GM23338 (cell line): ENCODE measurements at regions not wholly inside any gene's neighbourhood (a gene's known extent, or its start where the extent isn't known, plus 50 kb on each side); places are given as distances from the start of the nearest gene placed in this dataset.

Experiments used
- ATAC-seq: fragments of 200-7000 bp; cut with Tn5 transposase; 3 replicates; pipeline ENCODE4 v1.9.1; 2020
- DNase-seq: peaks from one replicate; pipeline ENCODE4 v3.0.0-alpha.2; 2015; ENCODE audit warnings: low spot score
- H2AFZ ChIP-seq: fragments of 200-600 bp; sonication (generic); 2 replicates; pipeline ENCODE4 v1.8.0; 2016; ENCODE audit warnings: antibody characterized with exemption, mild to moderate bottlenecking, moderate library complexity
- H3F3A ChIP-seq: fragments of 200-600 bp; sonication (generic); replicated peaks from 2 replicates; pipeline ENCODE4 v1.8.0; 2017; ENCODE audit warnings: antibody characterized with exemption, mixed run types, low read depth
- H3K27ac ChIP-seq: fragments of 200-600 bp; sonication (generic); 2 replicates; pipeline ENCODE4 v1.6.1; 2016; ENCODE audit warnings: low read depth
- H3K27me3 ChIP-seq: fragments of 200-600 bp; sonication (generic); 2 replicates; pipeline ENCODE4 v1.8.0; 2016; ENCODE audit warnings: mild to moderate bottlenecking, mixed run types, moderate library complexity; ENCODE audit not compliant: insufficient read depth
- H3K36me3 ChIP-seq: fragments of 200-600 bp; sonication (generic); 2 replicates; pipeline ENCODE4 v1.8.0; 2016; ENCODE audit warnings: mild to moderate bottlenecking; ENCODE audit not compliant: insufficient read depth
- H3K4me1 ChIP-seq: fragments of 200-600 bp; sonication (generic); 2 replicates; pipeline ENCODE4 v1.8.0; 2016; ENCODE audit warnings: mild to moderate bottlenecking, moderate library complexity; ENCODE audit not compliant: insufficient read depth
- H3K4me2 ChIP-seq: fragments of 200-600 bp; sonication (generic); 2 replicates; pipeline ENCODE4 v1.7.1; 2017; ENCODE audit warnings: mixed run types
- H3K4me3 ChIP-seq: fragments of 200-600 bp; sonication (generic); 2 replicates; pipeline ENCODE4 v1.6.1; 2016; ENCODE audit warnings: mixed run types
- H3K79me2 ChIP-seq: fragments of 200-600 bp; sonication (generic); replicated peaks from 2 replicates; pipeline ENCODE4 v1.8.0; 2017; ENCODE audit warnings: mild to moderate bottlenecking; ENCODE audit not compliant: insufficient read depth
- H3K9me2 ChIP-seq: fragments of 200-600 bp; sonication (generic); 2 replicates; pipeline ENCODE4 v1.8.0; 2017; ENCODE audit not compliant: insufficient read depth
- H4K20me1 ChIP-seq: fragments of 200-600 bp; sonication (generic); replicated peaks from 2 replicates; pipeline ENCODE4 v1.8.0; 2017; ENCODE audit warnings: mild to moderate bottlenecking; ENCODE audit not compliant: insufficient read depth
- H3K27ac Mint-ChIP-seq: 2 replicates; pipeline ENCODE4 v1.8.0; 2020; ENCODE audit warnings: inconsistent platforms, mild to moderate bottlenecking, moderate library complexity, mixed read lengths
- H3K27me3 Mint-ChIP-seq: 3 replicates; pipeline ENCODE4 v1.8.0; 2022; ENCODE audit warnings: low read depth, mild to moderate bottlenecking, moderate library complexity, mixed read lengths, inconsistent platforms; ENCODE audit not compliant: insufficient read depth, poor library complexity
- H3K36me3 Mint-ChIP-seq: 3 replicates; pipeline ENCODE4 v1.8.0; 2021; ENCODE audit warnings: low read depth, mild to moderate bottlenecking, inconsistent platforms, moderate library complexity, mixed read lengths
- H3K4me1 Mint-ChIP-seq: 3 replicates; pipeline ENCODE4 v1.8.0; 2020; ENCODE audit warnings: mild to moderate bottlenecking, inconsistent platforms, mixed read lengths
- H3K4me3 Mint-ChIP-seq: 3 replicates; pipeline ENCODE4 v1.8.0; 2021; ENCODE audit warnings: moderate library complexity, mild to moderate bottlenecking, inconsistent platforms, mixed read lengths
- H3K9me3 Mint-ChIP-seq: 3 replicates; pipeline ENCODE4 v1.8.0; 2020; ENCODE audit warnings: moderate library complexity, mild to moderate bottlenecking, inconsistent platforms, mixed read lengths
- CREB1 ChIP-seq: fragments of 250-450 bp; sonication (Bioruptor Pico); IDR thresholded peaks from 2 replicates; pipeline ENCODE4 v1.5.0; 2020; ENCODE audit warnings: low read depth, mild to moderate bottlenecking, moderate library complexity
- CTCF ChIP-seq, 2 experiments: fragments of 200-600 bp in 1 of 2; sonication (generic) in 1 of 2; conservative IDR thresholded peaks; 2 replicates each; pipeline versions ENCODE4 v1.5.1 to v1.6.1; 2016 to 2017; ENCODE audit warnings: antibody characterized with exemption in 2 of 2, low read depth in 2 of 2, mild to moderate bottlenecking in 2 of 2, moderate library complexity in 1 of 2
- EZH2 ChIP-seq: fragments of 200-600 bp; sonication (generic); IDR thresholded peaks from one replicate; pipeline ENCODE4 v1.8.0; 2017; ENCODE audit warnings: antibody characterized with exemption, mild to moderate bottlenecking, low read depth; ENCODE audit not compliant: unreplicated experiment
- EZH2phosphoT487 ChIP-seq: fragments of 200-600 bp; sonication (generic); IDR thresholded peaks from one replicate; pipeline ENCODE4 v1.8.1; 2018; ENCODE audit warnings: antibody characterized with exemption; ENCODE audit not compliant: unreplicated experiment
- JUNB ChIP-seq: IDR thresholded peaks from one replicate; pipeline ENCODE4 v1.6.1; 2016; ENCODE audit warnings: antibody characterized with exemption; ENCODE audit not compliant: unreplicated experiment
- NANOG ChIP-seq: IDR thresholded peaks from 2 replicates; pipeline ENCODE4 v1.6.1; 2016; ENCODE audit warnings: antibody characterized with exemption, borderline replicate concordance
- POLR2AphosphoS5 ChIP-seq: IDR thresholded peaks from 2 replicates; pipeline ENCODE4 v1.6.1; 2016; ENCODE audit warnings: antibody characterized with exemption, low read depth
- REST ChIP-seq: IDR thresholded peaks from one replicate; pipeline ENCODE4 v1.6.1; 2018; ENCODE audit warnings: antibody characterized with exemption; ENCODE audit not compliant: unreplicated experiment
- STAT1 ChIP-seq: IDR thresholded peaks from one replicate; pipeline ENCODE4 v1.6.1; 2016; ENCODE audit warnings: antibody characterized with exemption; ENCODE audit not compliant: unreplicated experiment
- ZNF114 ChIP-seq: fragments of 250-450 bp; sonication (Bioruptor Pico); IDR thresholded peaks from 2 replicates; pipeline ENCODE4 v1.5.0; 2020; ENCODE audit warnings: mild to moderate bottlenecking, moderate library complexity
- ZNF331 ChIP-seq: fragments of 250-450 bp; sonication (Bioruptor Pico); IDR thresholded peaks from 2 replicates; pipeline ENCODE4 v1.5.0; 2020; ENCODE audit warnings: low read depth, mild to moderate bottlenecking, moderate library complexity
- ZNF462 ChIP-seq: fragments of 250-450 bp; sonication (Bioruptor Pico); IDR thresholded peaks from 2 replicates; pipeline ENCODE4 v1.5.0; 2020; ENCODE audit warnings: mild to moderate bottlenecking, moderate library complexity

GRCh38 chr10:120095875-120096274 lies 203.3 kb downstream of the SEC23IP start (continued):
- no peak for TF ChIP-seq REST
- no peak for TF ChIP-seq CREB1 (CRISPR knock-in tag)
- TF ChIP-seq CTCF (conservative IDR thresholded peaks at IDR 0.05; ENCODE audit: low read depth in 2 of 2), result no peak
- no peak for TF ChIP-seq ZNF331 (CRISPR knock-in tag)
- TF ChIP-seq EZH2phosphoT487, result no peak
- TF ChIP-seq POLR2AphosphoS5, result no peak
- no peak for TF ChIP-seq STAT1

- Mint-ChIP-seq H3K27ac (no peak overlapping the region), H3K27me3 (peaks cover 5% of the 10 kb centered on the region), H3K9me3 (no peaks in the 10 kb centered on the region; the same call in 2 of the 3 replicates), H3K4me1 (peaks cover 28% of the 10 kb centered on the region), H3K36me3 (no peaks in the 10 kb centered on the region; the same call in 2 of the 3 replicates), H3K4me3 (no peak overlapping the region)
- no peak overlapping the region for H3K27ac ChIP-seq
- peaks cover 5% of the 10 kb centered on the region; the same call in 1 of the 2 replicates for H3K9me2 ChIP-seq
- ATAC-seq (no peak), DNase-seq (no peak)
- no peaks in the 10 kb centered on the region for H3K79me2 ChIP-seq
- no peaks in the 10 kb centered on the region for H3F3A ChIP-seq
- H3K4me3 ChIP-seq, result no peak overlapping the region
- H3K27me3 ChIP-seq, result no peaks in the 10 kb centered on the region
- no peaks in the 10 kb centered on the region for H4K20me1 ChIP-seq
- peaks cover 36% of the 10 kb centered on the region for H3K4me1 ChIP-seq
- H3K36me3 ChIP-seq, result no peaks in the 10 kb centered on the region
- H2AFZ ChIP-seq, result no peak overlapping the region
- H3K4me2 ChIP-seq, result no peak overlapping the region
- TF ChIP-seq ZNF462 (CRISPR knock-in tag) (no peak), ZNF114 (CRISPR knock-in tag) (no peak), STAT1 (no peak), NANOG (no peak), ZNF331 (CRISPR knock-in tag) (no peak), EZH2 (no peak), JUNB (no peak)
These were observed 205.2 kb downstream of the SEC23IP start for GRCh38 chr10:120097766-120098165.
